Fibroblast of villous mesenchyme (primary cell): ENCODE measurements at regions not wholly inside any gene's neighbourhood (a gene's known extent, or its start where the extent isn't known, plus 50 kb on each side); places are given as distances from the start of the nearest gene placed in this dataset.
A peak's percentile ranks its signal among the peaks of the same experiment; 100 is the strongest.
"Not testable (repeated sequence)": the region's sequence is repeated elsewhere in the genome, so short reads cannot be mapped to it uniquely, and the experiment has no call there.

ENCODE experiments used
- DNase-seq: peaks from one replicate; pipeline ENCODE4 v3.0.0-alpha.2; 2010; ENCODE audit warnings: low read depth
- H3K4me3 ChIP-seq: 2 replicates; pipeline ENCODE4 v1.5.1; 2011; ENCODE audit warnings: low read depth, mild to moderate bottlenecking, low read length
- CTCF ChIP-seq: IDR thresholded peaks from 2 replicates; pipeline ENCODE4 v1.5.1; 2012; ENCODE audit warnings: low read depth, mild to moderate bottlenecking, low read length; ENCODE audit not compliant: insufficient read depth

- peak; percentile 69 for DNase-seq
- H3K4me3 ChIP-seq: peak overlapping the region; percentile 75
Measured at GRCh38 chr9:14992081-14992480, 81.9 kb upstream of the FREM1 start.

GRCh38 chr9:14990647-14991046, 80.4 kb upstream of the FREM1 start:
- H3K4me3 ChIP-seq, DNase-seq: not testable (repeated sequence)

More at GRCh38 chr9:14992081-14992480, 81.9 kb upstream of the FREM1 start:
- no peak for TF ChIP-seq CTCF

- H3K4me3 ChIP-seq: no peak overlapping the region
- no peak for DNase-seq
- TF ChIP-seq CTCF: no peak
Measured at GRCh38 chr9:14989811-14990210, 79.6 kb upstream of the FREM1 start.

- H3K4me3 ChIP-seq, DNase-seq: not testable (repeated sequence)
Measured at GRCh38 chr9:14989336-14989735, 79.1 kb upstream of the FREM1 start.

GRCh38 chr9:14987858-14988257, 77.6 kb upstream of the FREM1 start:
- no peak for DNase-seq
- no peak overlapping the region for H3K4me3 ChIP-seq
- TF ChIP-seq CTCF: no peak

GRCh38 chr9:14985419-14985818, 75.2 kb upstream of the FREM1 start:
- H3K4me3 ChIP-seq: no peak overlapping the region
- TF ChIP-seq CTCF: no peak
- DNase-seq: no peak

GRCh38 chr9:14983599-14983998, 73.4 kb upstream of the FREM1 start:
- no peak for DNase-seq
- H3K4me3 ChIP-seq: no peak overlapping the region
- no peak for TF ChIP-seq CTCF

- no peak for DNase-seq
- no peak overlapping the region for H3K4me3 ChIP-seq
- TF ChIP-seq CTCF: no peak
Measured at GRCh38 chr9:14981291-14981950, 71.2 kb upstream of the FREM1 start.
